ENCODE measurements at regions not wholly inside any gene's neighbourhood (a gene's known extent, or its start where the extent isn't known, plus 50 kb on each side); places are given as distances from the start of the nearest gene placed in this dataset.
"Not testable (repeated sequence)": the region's sequence is repeated elsewhere in the genome, so short reads cannot be mapped to it uniquely, and the experiment has no call there.

GRCh38 chr4:141350122-141350905 is 129.6 kb downstream of the ZNF330 start:
- no peaks in the 10 kb centered on the region for H3K27me3 Mint-ChIP-seq
- H3K9me3 Mint-ChIP-seq = no peaks in the 10 kb centered on the region
- no peak overlapping the region for H3K27ac Mint-ChIP-seq
- no peak for DNase-seq
- H3K4me1 Mint-ChIP-seq = no peaks in the 10 kb centered on the region
- POLR2A ChIA-PET = no interaction called here
- H3K4me3 Mint-ChIP-seq = no peak overlapping the region
- no peaks in the 10 kb centered on the region for H3K36me3 Mint-ChIP-seq (ENCODE audit: low read depth)
- CTCF ChIA-PET = no interaction called here

- Mint-ChIP-seq H3K27ac (no peak overlapping the region), H3K27me3 (no peaks in the 10 kb centered on the region), H3K9me3 (no peaks in the 10 kb centered on the region), H3K36me3 (ENCODE audit: low read depth) (no peaks in the 10 kb centered on the region), H3K4me3 (no peak overlapping the region), H3K4me1 (no peaks in the 10 kb centered on the region)
- POLR2A ChIA-PET = no interaction called here
- CTCF ChIA-PET = no interaction called here
- DNase-seq = no peak
Measured at GRCh38 chr4:141352331-141352730, 131.6 kb downstream of the ZNF330 start.

- no peak for DNase-seq
- Mint-ChIP-seq H3K27ac (no peak overlapping the region), H3K36me3 (ENCODE audit: low read depth) (no peaks in the 10 kb centered on the region), H3K27me3 (no peaks in the 10 kb centered on the region), H3K9me3 (no peaks in the 10 kb centered on the region), H3K4me1 (no peaks in the 10 kb centered on the region), H3K4me3 (no peak overlapping the region)
- CTCF ChIA-PET = no interaction called here
- POLR2A ChIA-PET = no interaction called here
Measured at GRCh38 chr4:141352909-141353525, 132.3 kb downstream of the ZNF330 start.

- Mint-ChIP-seq H3K4me1 (no peaks in the 10 kb centered on the region), H3K27me3 (peaks cover 2% of the 10 kb centered on the region), H3K27ac (no peak overlapping the region), H3K4me3 (no peak overlapping the region), H3K9me3 (no peaks in the 10 kb centered on the region), H3K36me3 (ENCODE audit: low read depth) (no peaks in the 10 kb centered on the region)
- CTCF ChIA-PET = interaction anchor here (1.4 kb wide), 1 partner anchor 13 kb away, joined by 3 read pairs; no protein-coding TSS in a partner anchor
- DNase-seq = no peak
- POLR2A ChIA-PET = no interaction called here
Measured at GRCh38 chr4:141356321-141356962, 135.7 kb downstream of the ZNF330 start.

GRCh38 chr4:141356963-141357335 is 136.3 kb downstream of the ZNF330 start:
- Mint-ChIP-seq H3K27me3 (peaks cover 2% of the 10 kb centered on the region), H3K9me3 (no peaks in the 10 kb centered on the region), H3K27ac (no peak overlapping the region), H3K4me3 (no peak overlapping the region), H3K4me1 (no peaks in the 10 kb centered on the region), H3K36me3 (ENCODE audit: low read depth) (no peaks in the 10 kb centered on the region)
- ChIA-PET CTCF (interaction anchor here (1.4 kb wide), 1 partner anchor 12 kb away, joined by 3 read pairs; no protein-coding TSS in a partner anchor), POLR2A (no interaction called here)
- DNase-seq = no peak

- H3K4me3 Mint-ChIP-seq; DNase-seq; H3K4me1 Mint-ChIP-seq; H3K36me3 Mint-ChIP-seq (ENCODE audit: low read depth); POLR2A ChIA-PET; H3K27ac Mint-ChIP-seq; H3K27me3 Mint-ChIP-seq; H3K9me3 Mint-ChIP-seq; CTCF ChIA-PET: not testable (repeated sequence)
Measured at GRCh38 chr4:141368241-141368640, 147.5 kb downstream of the ZNF330 start.

- no peaks in the 10 kb centered on the region for H3K36me3 Mint-ChIP-seq (ENCODE audit: low read depth)
- ChIA-PET CTCF (no interaction called here), POLR2A (no interaction called here)
- H3K4me3 Mint-ChIP-seq = no peak overlapping the region
- H3K9me3 Mint-ChIP-seq = peaks cover 2% of the 10 kb centered on the region
- peaks cover 3% of the 10 kb centered on the region for H3K27me3 Mint-ChIP-seq
- H3K4me1 Mint-ChIP-seq = no peaks in the 10 kb centered on the region
- H3K27ac Mint-ChIP-seq = no peak overlapping the region
- DNase-seq = no peak
Measured at GRCh38 chr4:141371206-141371605, 150.5 kb downstream of the ZNF330 start.

- Mint-ChIP-seq H3K27me3 (peaks cover 5% of the 10 kb centered on the region), H3K4me1 (no peaks in the 10 kb centered on the region), H3K9me3 (no peaks in the 10 kb centered on the region), H3K36me3 (ENCODE audit: low read depth) (no peaks in the 10 kb centered on the region), H3K27ac (no peak overlapping the region), H3K4me3 (no peak overlapping the region)
- CTCF ChIA-PET = no interaction called here
- POLR2A ChIA-PET = no interaction called here
- no peak for DNase-seq
Measured at GRCh38 chr4:141375855-141376254, 155.2 kb downstream of the ZNF330 start.

GRCh38 chr4:141376769-141377168 is 156.1 kb downstream of the ZNF330 start:
- no peak for DNase-seq
- H3K4me3 Mint-ChIP-seq = no peak overlapping the region
- no peaks in the 10 kb centered on the region for H3K9me3 Mint-ChIP-seq
- H3K27ac Mint-ChIP-seq = no peak overlapping the region
- H3K36me3 Mint-ChIP-seq (ENCODE audit: low read depth) = no peaks in the 10 kb centered on the region
- ChIA-PET CTCF (no interaction called here), POLR2A (no interaction called here)
- no peaks in the 10 kb centered on the region for H3K4me1 Mint-ChIP-seq
- H3K27me3 Mint-ChIP-seq = peaks cover 5% of the 10 kb centered on the region

GRCh38 chr4:141387299-141387698 is 166.6 kb downstream of the ZNF330 start:
- no peak for DNase-seq
- Mint-ChIP-seq H3K36me3 (ENCODE audit: low read depth) (no peaks in the 10 kb centered on the region), H3K4me1 (no peaks in the 10 kb centered on the region), H3K27ac (no peak overlapping the region), H3K27me3 (peaks cover 3% of the 10 kb centered on the region), H3K9me3 (no peaks in the 10 kb centered on the region), H3K4me3 (no peak overlapping the region)
- ChIA-PET POLR2A (no interaction called here), CTCF (no interaction called here)

- Mint-ChIP-seq H3K27ac (no peak overlapping the region), H3K36me3 (ENCODE audit: low read depth) (no peaks in the 10 kb centered on the region), H3K9me3 (no peaks in the 10 kb centered on the region), H3K4me3 (no peak overlapping the region), H3K4me1 (no peaks in the 10 kb centered on the region), H3K27me3 (peaks cover 3% of the 10 kb centered on the region)
- CTCF ChIA-PET = no interaction called here
- POLR2A ChIA-PET = no interaction called here
- no peak for DNase-seq
Measured at GRCh38 chr4:141388481-141388880, 167.8 kb downstream of the ZNF330 start.

GRCh38 chr4:141389649-141390048 is 169.0 kb downstream of the ZNF330 start:
- POLR2A ChIA-PET = no interaction called here
- no peak for DNase-seq
- Mint-ChIP-seq H3K4me3 (no peak overlapping the region), H3K36me3 (ENCODE audit: low read depth) (no peaks in the 10 kb centered on the region), H3K27me3 (peaks cover 5% of the 10 kb centered on the region), H3K27ac (no peak overlapping the region), H3K4me1 (no peaks in the 10 kb centered on the region), H3K9me3 (no peaks in the 10 kb centered on the region)
- CTCF ChIA-PET = no interaction called here

GRCh38 chr4:141390571-141390970 is 169.9 kb downstream of the ZNF330 start:
- Mint-ChIP-seq H3K27me3 (peaks cover 5% of the 10 kb centered on the region), H3K4me3 (no peak overlapping the region), H3K27ac (no peak overlapping the region), H3K9me3 (no peaks in the 10 kb centered on the region), H3K36me3 (ENCODE audit: low read depth) (no peaks in the 10 kb centered on the region), H3K4me1 (no peaks in the 10 kb centered on the region)
- DNase-seq = no peak
- CTCF ChIA-PET = no interaction called here
- POLR2A ChIA-PET = no interaction called here

GRCh38 chr4:141391293-141391692 is 170.6 kb downstream of the ZNF330 start:
- Mint-ChIP-seq H3K27ac (no peak overlapping the region), H3K4me3 (no peak overlapping the region), H3K36me3 (ENCODE audit: low read depth) (no peaks in the 10 kb centered on the region), H3K4me1 (no peaks in the 10 kb centered on the region), H3K9me3 (no peaks in the 10 kb centered on the region), H3K27me3 (peaks cover 5% of the 10 kb centered on the region)
- DNase-seq = no peak
- POLR2A ChIA-PET = no interaction called here
- CTCF ChIA-PET = no interaction called here

All from activated CD4-positive, alpha-beta T cell treated with anti-CD3 and anti-CD28 coated beads, Interleukin-2, amount 10 ng/mL, durations not matched to agents 7 days and 5 days (primary cell).